H1 (cell line): ENCODE measurements at regions not wholly inside any gene's neighbourhood (a gene's known extent, or its start where the extent isn't known, plus 50 kb on each side); places are given as distances from the start of the nearest gene placed in this dataset.

Experiments used
- CTCF ChIA-PET: fragments of 300-600 bp; sonication (Branson Sonifier 250); formaldehyde crosslinking; loops from one replicate; lab custom pipeline; 2021; ENCODE audit not compliant: partially characterized antibody; lab: Charles Lee
- POLR2A ChIA-PET: fragments of 300-600 bp; sonication (Branson Sonifier 250); formaldehyde crosslinking; loops from one replicate; lab custom pipeline; 2021; ENCODE audit warnings: inconsistent platforms; ENCODE audit not compliant: partially characterized antibody; lab: Charles Lee
- DNase-seq, 2 experiments: peaks; one replicate each; pipeline versions ENCODE4 v3.0.0 to v3.0.0-alpha.2; 2010 to 2022; ENCODE audit warnings: low spot score in 2 of 2, low read depth in 1 of 2, mixed read lengths in 1 of 2
- FAIRE-seq: peaks from 2 replicates; lab custom pipeline; 2011; peaks lifted over from hg19 to GRCh38; lab: Jason Lieb, UNC
- H2AFZ ChIP-seq: 2 replicates; pipeline ENCODE4 v1.8.1; 2012; ENCODE audit warnings: low read length, inconsistent platforms
- H2AK5ac ChIP-seq: 2 replicates; pipeline ENCODE4 v1.6.1; 2013; ENCODE audit warnings: low read depth, low read length
- H2BK120ac ChIP-seq: replicated peaks from 2 replicates; pipeline ENCODE3; 2013; ENCODE audit warnings: low read depth, low read length, inconsistent platforms
- H2BK12ac ChIP-seq: 2 replicates; pipeline ENCODE4 v1.6.1; 2013; ENCODE audit warnings: low read depth, low read length
- H2BK15ac ChIP-seq: 2 replicates; pipeline ENCODE4 v1.6.1; 2013; ENCODE audit warnings: low read length
- H2BK20ac ChIP-seq: 2 replicates; pipeline ENCODE4 v1.6.1; 2013; ENCODE audit warnings: low read length
- H2BK5ac ChIP-seq: 2 replicates; pipeline ENCODE4 v1.6.1; 2013; ENCODE audit warnings: low read depth, low read length
- H3K14ac ChIP-seq: 2 replicates; pipeline ENCODE4 v1.6.1; 2013; ENCODE audit warnings: inconsistent platforms; ENCODE audit not compliant: insufficient read length
- H3K18ac ChIP-seq: 2 replicates; pipeline ENCODE4 v1.6.1; 2013; ENCODE audit warnings: low read length; ENCODE audit errors: extremely low read depth
- H3K23ac ChIP-seq: 2 replicates; pipeline ENCODE4 v1.6.1; 2013; ENCODE audit warnings: inconsistent platforms; ENCODE audit not compliant: insufficient read length
- H3K23me2 ChIP-seq: 2 replicates; pipeline ENCODE4 v1.6.1; 2013; ENCODE audit warnings: low read depth, low read length
- H3K27ac ChIP-seq: 2 replicates; pipeline ENCODE4 v1.6.1; 2011; ENCODE audit warnings: low read depth, low read length, inconsistent platforms
- H3K27me3 ChIP-seq, 4 experiments: replicated peaks in 1 of 4; 1 replicate in 1 of 4; 2 replicates in 3 of 4; pipeline versions ENCODE4 v1.6.1 to v1.8.1; 2011 to 2013; ENCODE audit warnings: low read length in 3 of 4, mild to moderate bottlenecking in 3 of 4, inconsistent platforms in 2 of 4, mixed read lengths in 2 of 4, moderate library complexity in 1 of 4; ENCODE audit not compliant: control insufficient read depth in 3 of 4, insufficient read depth in 3 of 4; ENCODE audit errors: extremely low read depth in 1 of 4
- H3K36me3 ChIP-seq, 4 experiments: 2 replicates each; pipeline versions ENCODE4 v1.6.1 to v1.8.1; 2011 to 2013; ENCODE audit warnings: mild to moderate bottlenecking in 4 of 4, low read length in 3 of 4, moderate library complexity in 2 of 4, control low read depth in 1 of 4, inconsistent platforms in 1 of 4; ENCODE audit not compliant: insufficient read depth in 4 of 4, control insufficient read depth in 2 of 4
- H3K4ac ChIP-seq: replicated peaks from 2 replicates; pipeline ENCODE3; 2013; ENCODE audit warnings: low read length, low read depth, mixed read lengths, inconsistent platforms; ENCODE audit not compliant: insufficient read length
- H3K4me1 ChIP-seq, 4 experiments: replicated peaks in 1 of 4; 1 replicate in 1 of 4; 2 replicates in 3 of 4; pipeline versions ENCODE4 v1.6.1 to v1.8.1; 2011 to 2013; ENCODE audit warnings: low read length in 3 of 4, inconsistent platforms in 2 of 4, mixed read lengths in 1 of 4; ENCODE audit not compliant: insufficient read depth in 4 of 4, control insufficient read depth in 3 of 4
- H3K4me2 ChIP-seq, 2 experiments: 2 replicates each; pipeline versions ENCODE4 v1.6.1 to v1.8.1; 2011 to 2013; ENCODE audit warnings: low read depth in 2 of 2, low read length in 2 of 2, control low read depth in 1 of 2, inconsistent platforms in 1 of 2, mild to moderate bottlenecking in 1 of 2; ENCODE audit not compliant: insufficient read depth in 1 of 2
- H3K4me3 ChIP-seq, 4 experiments: fragments of 200-600, 300-600 bp in 1 of 4; sonication (generic), shearing (Covaris generic), sonication (Bioruptor Twin) in 1 of 4; 2 replicates each; pipeline versions ENCODE4 v1.5.1 to v1.8.1; 2011 to 2016; ENCODE audit warnings: low read length in 4 of 4, low read depth in 3 of 4, control low read depth in 2 of 4, inconsistent platforms in 2 of 4, mild to moderate bottlenecking in 2 of 4, mixed read lengths in 1 of 4, moderate library complexity in 1 of 4; ENCODE audit not compliant: insufficient read depth in 2 of 4; ENCODE audit errors: extremely low read depth in 1 of 4
- H3K56ac ChIP-seq: replicated peaks from 2 replicates; pipeline ENCODE3; 2013; ENCODE audit warnings: low read depth, mild to moderate bottlenecking, mixed read lengths, low read length, inconsistent platforms; ENCODE audit not compliant: insufficient read length
- H3K79me1 ChIP-seq: 2 replicates; pipeline ENCODE4 v1.6.1; 2013; ENCODE audit warnings: low read depth, low read length, control low read depth
- H3K79me2 ChIP-seq, 2 experiments: 2 replicates each; pipeline versions ENCODE4 v1.6.1 to v1.8.1; 2012 to 2013; ENCODE audit warnings: low read length in 2 of 2, mild to moderate bottlenecking in 2 of 2, inconsistent platforms in 1 of 2; ENCODE audit not compliant: insufficient read depth in 2 of 2, control insufficient read depth in 1 of 2
- H3K9ac ChIP-seq, 4 experiments: replicated peaks in 1 of 4; 1 replicate in 1 of 4; 2 replicates in 3 of 4; pipeline versions ENCODE4 v1.6.1 to v1.8.1; 2011 to 2013; ENCODE audit warnings: low read depth in 3 of 4, low read length in 3 of 4, control low read depth in 2 of 4, mild to moderate bottlenecking in 2 of 4, moderate library complexity in 2 of 4, inconsistent platforms in 1 of 4; ENCODE audit errors: extremely low read depth in 1 of 4
- H3K9me3 ChIP-seq, 2 experiments: 2 replicates each; pipeline versions ENCODE4 v1.6.1 to v1.8.1; 2012 to 2013; ENCODE audit warnings: mild to moderate bottlenecking in 2 of 2, moderate library complexity in 2 of 2, control low read depth in 1 of 2, inconsistent platforms in 1 of 2, low read depth in 1 of 2, low read length in 1 of 2, mixed read lengths in 1 of 2; ENCODE audit not compliant: insufficient read depth in 2 of 2
- H4K20me1 ChIP-seq, 2 experiments: replicated peaks in 1 of 2; 2 replicates each; pipeline versions ENCODE3 to v1.8.1; 2011 to 2013; ENCODE audit warnings: inconsistent platforms in 2 of 2, low read length in 2 of 2, mild to moderate bottlenecking in 1 of 2; ENCODE audit not compliant: insufficient read depth in 2 of 2, control insufficient read depth in 1 of 2
- H4K5ac ChIP-seq: 2 replicates; pipeline ENCODE4 v1.6.1; 2013; ENCODE audit warnings: low read length, low read depth, mixed read lengths, inconsistent platforms; ENCODE audit not compliant: insufficient read length
- H4K8ac ChIP-seq: 2 replicates; pipeline ENCODE4 v1.8.0; 2013; ENCODE audit warnings: mild to moderate bottlenecking, moderate library complexity, low read length, inconsistent platforms; ENCODE audit not compliant: insufficient read depth; ENCODE audit errors: extremely low read depth
- H4K91ac ChIP-seq: replicated peaks from 2 replicates; pipeline ENCODE3; 2013; ENCODE audit warnings: low read length, mixed read lengths, inconsistent platforms; ENCODE audit not compliant: insufficient read length
- ATF2 ChIP-seq: IDR thresholded peaks from 2 replicates; pipeline ENCODE4 v1.6.1; 2012; ENCODE audit warnings: low read length, inconsistent platforms
- POLR2A ChIP-seq, 2 experiments: IDR thresholded peaks; 1 replicate in 1 of 2; 2 replicates in 1 of 2; pipeline ENCODE4 v1.6.1; 2011; ENCODE audit warnings: low read depth in 2 of 2, low read length in 2 of 2, mild to moderate bottlenecking in 2 of 2; ENCODE audit errors: control extremely low read depth in 1 of 2
- POU5F1 ChIP-seq: IDR thresholded peaks from 2 replicates; pipeline ENCODE4 v1.6.1; 2011; ENCODE audit warnings: low read depth, mild to moderate bottlenecking, low read length, moderate library complexity
- RAD21 ChIP-seq, 2 experiments: IDR thresholded peaks in 1 of 2; conservative IDR thresholded peaks in 1 of 2; 2 replicates each; pipeline ENCODE4 v1.6.1; 2011; ENCODE audit warnings: low read depth in 2 of 2, low read length in 2 of 2, improper control_type of control experiment in 1 of 2, inconsistent platforms in 1 of 2, mild to moderate bottlenecking in 1 of 2, moderate library complexity in 1 of 2
- RFX5 ChIP-seq: IDR thresholded peaks from 2 replicates; pipeline ENCODE4 v1.6.1; 2011; ENCODE audit warnings: low read depth, low read length, improper control_type of control experiment, borderline replicate concordance
- TAF1 ChIP-seq: IDR thresholded peaks from 2 replicates; pipeline ENCODE4 v1.6.1; 2011; ENCODE audit warnings: mild to moderate bottlenecking, low read depth, low read length
- USF2 ChIP-seq: IDR thresholded peaks from 2 replicates; pipeline ENCODE4 v1.6.1; 2011; ENCODE audit warnings: low read length, improper control_type of control experiment
- WGBS, 2 experiments: shearing (Covaris generic) in 1 of 2; methylation state at CpG; one replicate each; pipeline versions ENCODE4 v1.1.6 to v1.1.7; 2013 to 2015; ENCODE audit warnings: low lambda C conversion rate in 2 of 2, mixed read lengths in 2 of 2, inconsistent platforms in 1 of 2, low coverage in 1 of 2, missing lambda C conversion rate in 1 of 2; ENCODE audit not compliant: insufficient replicate concordance in 2 of 2, insufficient coverage in 1 of 2, insufficient read length in 1 of 2; ENCODE audit errors: extremely low coverage in 1 of 2, missing lambda C conversion rate in 1 of 2; 5-methylcytosine and 5-hydroxymethylcytosine counted together

GRCh38 chr9:82572146-82572545, 490.8 kb downstream of the RASEF start:
- ChIA-PET POLR2A (no interaction called here), CTCF (interaction anchor here (0.7 to 4.0 kb wide), 3 partner anchors 11 to 65 kb away, joined by 3 to 15 read pairs (median 4); no protein-coding TSS in a partner anchor)
- Histone ChIP-seq H3K56ac (no peak overlapping the region), H4K5ac (no peak overlapping the region), H4K20me1 (no peaks in the 10 kb centered on the region), H3K9ac (no peak overlapping the region), H2BK12ac (no peak overlapping the region), H3K4me2 (no peak overlapping the region), H2BK15ac (no peak overlapping the region), H2AFZ (no peak overlapping the region), H2BK5ac (no peak overlapping the region), H3K79me1 (no peaks in the 10 kb centered on the region), H3K9me3 (no peaks in the 10 kb centered on the region; a peak in 2 of 4 replicates), H3K27me3 (no peaks in the 10 kb centered on the region)
- FAIRE-seq: no peak
- no peak for TF ChIP-seq RFX5
- TF ChIP-seq POU5F1: no peak
- TF ChIP-seq TAF1: no peak
- TF ChIP-seq ATF2: no peak
- TF ChIP-seq RAD21 (IDR thresholded peaks at IDR 0.05 in 1 of 2, conservative IDR thresholded peaks at IDR 0.05 in 1 of 2; ENCODE audit: low read depth in 2 of 2, low read length in 2 of 2): no peak
- no peak for TF ChIP-seq POLR2A (IDR thresholded peaks at IDR 0.05; ENCODE audit: control extremely low read depth in 1 of 2, low read depth in 2 of 2, low read length in 2 of 2)
- TF ChIP-seq USF2: no peak
- TF ChIP-seq, all 59 proteins: peak for 0
- no peak overlapping the region for H3K18ac ChIP-seq
- H3K27ac ChIP-seq: no peak overlapping the region
- no peak overlapping the region for H3K14ac ChIP-seq
- no peak overlapping the region for H4K8ac ChIP-seq
- H3K23ac ChIP-seq: no peak overlapping the region
- no peaks in the 10 kb centered on the region for H3K23me2 ChIP-seq
- H3K4ac ChIP-seq: no peak overlapping the region
- H2BK20ac ChIP-seq: no peak overlapping the region
- no peak overlapping the region for H2AK5ac ChIP-seq
- no peak for DNase-seq
- no peaks in the 10 kb centered on the region for H3K36me3 ChIP-seq
- H3K79me2 ChIP-seq: no peaks in the 10 kb centered on the region
- H3K4me3 ChIP-seq: no peak overlapping the region
- no peak overlapping the region for H4K91ac ChIP-seq
- WGBS, 2 experiments: 87% methylated on average over 2 of the region's 2 CpGs; no CpG with 5 or more reads in 1 of the 2 experiments
- H3K4me1 ChIP-seq: no peaks in the 10 kb centered on the region
- H2BK120ac ChIP-seq: no peak overlapping the region
